ENCODE measurements at regions not wholly inside any gene's neighbourhood (a gene's known extent, or its start where the extent isn't known, plus 50 kb on each side); places are given as distances from the start of the nearest gene placed in this dataset.

GRCh38 chr7:118085000-118085399 is 99.0 kb upstream of the LSM8 start:
- DNase-seq: no peak

GRCh38 chr7:118087126-118087525 is 96.8 kb upstream of the LSM8 start:
- no peak for DNase-seq

GRCh38 chr7:118094044-118094443 is 89.9 kb upstream of the LSM8 start:
- no peak for DNase-seq

- no peak for DNase-seq
Measured at GRCh38 chr7:118104812-118105441, 79.0 kb upstream of the LSM8 start.

GRCh38 chr7:118109607-118110006 is 74.4 kb upstream of the LSM8 start:
- DNase-seq: no peak

GRCh38 chr7:118110178-118110925 is 73.6 kb upstream of the LSM8 start:
- DNase-seq: peak; percentile 38 to 63

- no peak for DNase-seq
Measured at GRCh38 chr7:118111347-118111746, 72.6 kb upstream of the LSM8 start.

- DNase-seq: no peak
Measured at GRCh38 chr7:118114175-118114574, 69.8 kb upstream of the LSM8 start.

- peak in 1 of 2 donors; percentile 1 for DNase-seq
Measured at GRCh38 chr7:118129041-118129795, 54.7 kb upstream of the LSM8 start.

- no peak for DNase-seq
Measured at GRCh38 chr7:118132764-118133163, 51.2 kb upstream of the LSM8 start.
